HFF-Myc (cell line): ENCODE measurements at regions not wholly inside any gene's neighbourhood (a gene's known extent, or its start where the extent isn't known, plus 50 kb on each side); places are given as distances from the start of the nearest gene placed in this dataset.

Experiments
- DNase-seq: peaks from one replicate; pipeline ENCODE4 v3.0.0-alpha.2; 2011; ENCODE audit warnings: low read depth; ENCODE audit errors: extremely low read depth
- H3K4me3 ChIP-seq: replicated peaks from 2 replicates; pipeline ENCODE4 v1.5.1; 2011; ENCODE audit warnings: low read depth, mild to moderate bottlenecking, control low read depth, low read length
- TF ChIP-seq, protein P1 (sequence below): IDR thresholded peaks from 2 replicates; pipeline ENCODE4 v1.5.1; 2012; ENCODE audit warnings: mild to moderate bottlenecking, low read depth, low read length, control low read depth; ENCODE audit errors: missing control alignments

- TF ChIP-seq, protein P1, sequence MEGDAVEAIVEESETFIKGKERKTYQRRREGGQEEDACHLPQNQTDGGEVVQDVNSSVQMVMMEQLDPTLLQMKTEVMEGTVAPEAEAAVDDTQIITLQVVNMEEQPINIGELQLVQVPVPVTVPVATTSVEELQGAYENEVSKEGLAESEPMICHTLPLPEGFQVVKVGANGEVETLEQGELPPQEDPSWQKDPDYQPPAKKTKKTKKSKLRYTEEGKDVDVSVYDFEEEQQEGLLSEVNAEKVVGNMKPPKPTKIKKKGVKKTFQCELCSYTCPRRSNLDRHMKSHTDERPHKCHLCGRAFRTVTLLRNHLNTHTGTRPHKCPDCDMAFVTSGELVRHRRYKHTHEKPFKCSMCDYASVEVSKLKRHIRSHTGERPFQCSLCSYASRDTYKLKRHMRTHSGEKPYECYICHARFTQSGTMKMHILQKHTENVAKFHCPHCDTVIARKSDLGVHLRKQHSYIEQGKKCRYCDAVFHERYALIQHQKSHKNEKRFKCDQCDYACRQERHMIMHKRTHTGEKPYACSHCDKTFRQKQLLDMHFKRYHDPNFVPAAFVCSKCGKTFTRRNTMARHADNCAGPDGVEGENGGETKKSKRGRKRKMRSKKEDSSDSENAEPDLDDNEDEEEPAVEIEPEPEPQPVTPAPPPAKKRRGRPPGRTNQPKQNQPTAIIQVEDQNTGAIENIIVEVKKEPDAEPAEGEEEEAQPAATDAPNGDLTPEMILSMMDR: no peak
- no peak overlapping the region for H3K4me3 ChIP-seq
- DNase-seq: no peak
These were observed 314.9 kb downstream of the COG6 start for GRCh38 chr13:39970177-39970846.

GRCh38 chr13:39971526-39971925 is 316.1 kb downstream of the COG6 start:
- TF ChIP-seq, protein P1: no peak
- H3K4me3 ChIP-seq: no peak overlapping the region
- DNase-seq: no peak

DNA sequence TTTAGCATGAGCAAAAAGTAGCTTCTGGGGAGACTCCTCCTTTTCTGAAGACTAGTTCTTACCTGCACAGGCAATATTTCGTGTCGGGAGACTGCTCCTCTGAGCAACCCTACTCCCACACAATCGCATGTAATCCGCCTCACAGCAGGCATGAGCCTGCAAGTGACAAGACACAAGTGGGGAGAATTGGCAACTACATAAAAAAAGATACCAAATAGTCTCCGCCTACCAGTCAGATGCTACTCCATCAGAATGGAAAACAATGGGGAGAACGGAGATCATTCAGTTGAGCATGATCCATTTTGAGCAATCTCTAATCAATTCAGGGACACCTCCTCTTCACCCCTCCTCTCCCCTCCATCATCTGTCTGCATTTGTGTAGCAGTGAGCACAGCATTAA is 321.0 kb downstream of the COG6 start:
- no peak for DNase-seq
- TF ChIP-seq, protein P1: no peak
- no peak overlapping the region for H3K4me3 ChIP-seq

- no peak overlapping the region for H3K4me3 ChIP-seq
- TF ChIP-seq, protein P1: no peak
- no peak for DNase-seq
These were observed 325.6 kb downstream of the COG6 start for GRCh38 chr13:39981056-39981455.

DNA sequence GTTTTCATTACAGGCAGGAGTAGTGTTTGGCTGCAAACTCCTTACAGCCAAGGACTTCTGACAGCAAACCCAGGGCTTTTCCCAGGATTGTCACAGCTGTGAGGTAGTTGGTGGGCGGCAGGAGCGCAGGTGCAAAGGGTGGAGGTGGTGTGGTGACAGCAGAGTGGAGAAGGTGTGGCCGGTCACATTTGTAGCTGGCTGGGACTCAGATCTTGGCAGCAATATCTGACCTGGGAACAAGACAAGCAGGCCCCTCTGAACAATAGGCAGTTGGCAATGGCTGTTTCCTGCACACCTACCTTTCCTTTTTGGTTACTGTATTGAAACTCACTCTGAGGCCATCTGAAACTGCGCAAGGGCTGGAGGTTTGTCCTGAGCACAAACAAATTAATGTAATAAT is 327.3 kb downstream of the COG6 start:
- TF ChIP-seq, protein P1: no peak
- H3K4me3 ChIP-seq: no peak overlapping the region
- no peak for DNase-seq

GRCh38 chr13:39985071-39985470 is 329.6 kb downstream of the COG6 start:
- H3K4me3 ChIP-seq: no peak overlapping the region
- no peak for DNase-seq
- TF ChIP-seq, protein P1: no peak

GRCh38 chr13:39988351-39988750 is 332.9 kb downstream of the COG6 start:
- H3K4me3 ChIP-seq: no peak overlapping the region
- no peak for DNase-seq
- TF ChIP-seq, protein P1: no peak
